A549 (cell line): ENCODE measurements at regions not wholly inside any gene's neighbourhood (a gene's known extent, or its start where the extent isn't known, plus 50 kb on each side); places are given as distances from the start of the nearest gene placed in this dataset.

Experiments
- ATAC-seq, 2 experiments: fragments of 200-7000 bp in 1 of 2; fragments of >200 bp in 1 of 2; cut with Nextera tagmentation in 1 of 2; cut with Tn5 transposase in 1 of 2; 3 replicates each; pipeline versions ENCODE4 v1.8.0 to v1.9.1; 2018 to 2020; ENCODE audit warnings: mild to moderate bottlenecking in 1 of 2, moderate library complexity in 1 of 2
- CTCF ChIA-PET: fragments of 300-600 bp; sonication (Branson Sonifier 250); formaldehyde crosslinking; extraction: SDS; loops from one replicate; lab custom pipeline; 2021; ENCODE audit warnings: antibody characterized with exemption, inconsistent platforms; lab: Yijun Ruan, JAX
- POLR2A ChIA-PET: fragments of 350-600 bp; formaldehyde crosslinking; extraction: SDS; loops from one replicate; lab custom pipeline; 2021; ENCODE audit warnings: antibody characterized with exemption, inconsistent platforms; lab: Yijun Ruan, JAX
- DNase-seq, 2 experiments: peaks; one replicate each; pipeline versions ENCODE4 v3.0.0 to v3.0.0-alpha.2; 2011 to 2016; ENCODE audit warnings: low read depth in 1 of 2, low spot score in 1 of 2
- FAIRE-seq: peaks from 2 replicates; lab custom pipeline; 2011; peaks lifted over from hg19 to GRCh38; lab: Jason Lieb, UNC
- H3K27ac ChIP-seq, 2 experiments: fragments of >200 bp; sonication (Bioruptor Twin); formaldehyde crosslinking; 3 replicates each; pipeline ENCODE4 v1.5.1; 2016 to 2017
- H3K4me1 ChIP-seq: fragments of >200 bp; sonication (Bioruptor Twin); formaldehyde crosslinking; 3 replicates; pipeline ENCODE4 v1.6.1; 2016
- H3K4me2 ChIP-seq: fragments of >200 bp; sonication (Bioruptor Twin); formaldehyde crosslinking; 3 replicates; pipeline ENCODE4 v1.6.1; 2016
- H3K4me3 ChIP-seq: fragments of >200 bp; sonication (Bioruptor Twin); formaldehyde crosslinking; 3 replicates; pipeline ENCODE4 v1.5.1; 2016
- H3K9me3 ChIP-seq: fragments of >200 bp; sonication (Bioruptor Twin); formaldehyde crosslinking; 3 replicates; pipeline ENCODE4 v1.6.1; 2016
- BHLHE40 ChIP-seq: IDR thresholded peaks from 2 replicates; pipeline ENCODE4 v1.6.1; 2012; ENCODE audit warnings: low read depth, low read length, inconsistent platforms
- CEBPB ChIP-seq, 2 experiments: fragments of >200 bp in 1 of 2; sonication (Bioruptor Twin) in 1 of 2; formaldehyde crosslinking in 1 of 2; IDR thresholded peaks; 2 replicates each; pipeline ENCODE4 v1.6.1; 2012 to 2016
- FOXS1 ChIP-seq: fragments of 250-450 bp; sonication (Bioruptor Pico); IDR thresholded peaks from 2 replicates; pipeline ENCODE4 v1.5.0; 2020; ENCODE audit warnings: mild to moderate bottlenecking, moderate library complexity
- HEYL ChIP-seq: fragments of 250-450 bp; sonication (Bioruptor Pico); IDR thresholded peaks from 2 replicates; pipeline ENCODE4 v1.8.0; 2021; ENCODE audit warnings: mild to moderate bottlenecking, moderate library complexity
- KDM1A ChIP-seq: fragments of 200-600 bp; sonication (generic); IDR thresholded peaks from 2 replicates; pipeline ENCODE4 v1.6.1; 2016; ENCODE audit warnings: low read depth, mild to moderate bottlenecking
- KDM5A ChIP-seq: fragments of 200-600 bp; sonication (generic); IDR thresholded peaks from 2 replicates; pipeline ENCODE4 v1.6.1; 2016; ENCODE audit warnings: antibody characterized with exemption, mild to moderate bottlenecking
- NFE2L2 ChIP-seq: fragments of 150-350 bp; conservative IDR thresholded peaks from 2 replicates; pipeline ENCODE4 v1.6.1; 2014; ENCODE audit warnings: low read length
- RAD21 ChIP-seq, 2 experiments: fragments of >200 bp in 1 of 2; sonication (Bioruptor Twin) in 1 of 2; formaldehyde crosslinking in 1 of 2; IDR thresholded peaks in 1 of 2; conservative IDR thresholded peaks in 1 of 2; 2 replicates in 1 of 2; 3 replicates in 1 of 2; pipeline ENCODE4 v1.6.1; 2012 to 2018; ENCODE audit warnings: inconsistent platforms in 1 of 2
- RNF2 ChIP-seq: fragments of 200-600 bp; sonication (generic); IDR thresholded peaks from 2 replicates; pipeline ENCODE4 v1.6.1; 2016; ENCODE audit warnings: low read depth, mild to moderate bottlenecking, antibody characterized with exemption, moderate library complexity, borderline replicate concordance
- SMC3 ChIP-seq: fragments of >200 bp; sonication (Bioruptor Twin); formaldehyde crosslinking; IDR thresholded peaks from 3 replicates; pipeline ENCODE4 v1.6.1; 2018; ENCODE audit warnings: inconsistent platforms
- WGBS: methylation state at CpG from one replicate; pipeline ENCODE4 v1.1.6; 2017; ENCODE audit errors: missing lambda C conversion rate; 5-methylcytosine and 5-hydroxymethylcytosine counted together
- TF ChIP-seq, protein P1 (sequence below): fragments of 150-350 bp; IDR thresholded peaks from 2 replicates; pipeline ENCODE4 v1.6.1; 2014; ENCODE audit warnings: low read depth, mild to moderate bottlenecking, low read length
- TF ChIP-seq, protein P2 (sequence below): fragments of >200 bp; sonication (Bioruptor Twin); formaldehyde crosslinking; IDR thresholded peaks from 3 replicates; pipeline ENCODE4 v1.6.1; 2016
- TF ChIP-seq, protein P3 (sequence below): fragments of >200 bp; sonication (Bioruptor Twin); formaldehyde crosslinking; IDR thresholded peaks from 3 replicates; pipeline ENCODE4 v1.5.1; 2016
- TF ChIP-seq, protein P4 (sequence below): fragments of 200-600 bp; sonication (generic); IDR thresholded peaks from 2 replicates; pipeline ENCODE4 v1.6.1; 2016; ENCODE audit warnings: antibody characterized with exemption, mild to moderate bottlenecking, moderate library complexity

DNA sequence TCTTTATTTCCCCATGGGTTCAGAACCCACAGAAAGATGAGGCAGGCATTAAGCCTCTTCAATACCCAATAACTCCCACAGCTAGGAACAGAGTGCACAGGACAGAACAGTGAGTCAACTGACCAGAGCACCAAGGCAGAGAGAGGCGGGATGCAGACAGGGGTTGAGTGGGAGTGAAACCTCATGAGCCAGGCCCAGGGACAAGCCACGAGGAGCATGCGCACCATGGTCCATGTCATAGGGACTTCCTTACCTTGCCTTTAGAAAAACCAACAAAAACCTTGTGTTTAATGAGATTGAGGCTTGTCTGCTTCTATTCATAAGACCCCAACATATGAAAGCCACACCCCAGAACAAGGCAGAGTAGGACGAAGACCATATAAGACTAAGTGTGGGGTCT lies 330.6 kb downstream of the DEPDC1B start:
- H3K4me2 ChIP-seq, result no peak overlapping the region
- CTCF ChIA-PET, result no interaction called here
- TF ChIP-seq CEBPB (IDR thresholded peaks at IDR 0.05), result no peak
- TF ChIP-seq KDM1A, result no peak
- no peak for TF ChIP-seq BHLHE40
- TF ChIP-seq RNF2, result no peak
- no peak for TF ChIP-seq FOXS1 (CRISPR knock-in tag)

DNA sequence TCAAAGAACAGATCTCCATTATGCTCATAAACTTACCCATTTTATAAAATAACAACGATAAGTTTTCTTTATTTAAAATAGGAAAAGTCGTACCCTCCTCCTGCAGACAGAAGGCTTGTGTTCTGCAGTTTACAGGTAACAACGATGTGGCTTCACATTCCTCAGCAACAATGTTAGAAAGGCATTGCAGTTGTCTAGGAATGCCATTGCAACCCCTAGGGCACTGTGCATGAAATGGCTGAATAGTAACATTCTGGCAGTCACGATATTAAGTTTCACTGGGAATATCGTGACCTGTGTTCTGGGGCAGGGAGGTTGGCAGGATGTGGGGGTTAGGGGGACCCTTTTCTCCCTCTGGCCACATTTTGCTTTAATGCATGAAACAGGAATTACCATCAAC lies 331.9 kb downstream of the DEPDC1B start:
- no peak for TF ChIP-seq NFE2L2
- TF ChIP-seq HEYL (CRISPR knock-in tag), result no peak
- ATAC-seq, result no peak
- no peak for DNase-seq
- WGBS, result 64% methylated on average over 5 of the region's 5 CpGs
- no peak for FAIRE-seq
- POLR2A ChIA-PET, result no interaction called here
- H3K27ac ChIP-seq, result no peak overlapping the region
- H3K9me3 ChIP-seq, result no peaks in the 10 kb centered on the region
- CTCF ChIA-PET, result interaction anchor here (1.1 kb wide), 1 partner anchor 558 kb away, joined by 3 read pairs; no protein-coding TSS in a partner anchor
- H3K4me3 ChIP-seq, result no peak overlapping the region
- H3K4me2 ChIP-seq, result no peak overlapping the region
- peaks cover 19% of the 10 kb centered on the region for H3K4me1 ChIP-seq

More for the DNA sequence above, 330.6 kb downstream of the DEPDC1B start:
- POLR2A ChIA-PET, result no interaction called here
- ATAC-seq, result no peak
- no peak for DNase-seq
- no peak for FAIRE-seq
- WGBS, result 76% methylated on average over 4 of the region's 4 CpGs
- Histone ChIP-seq H3K4me3 (no peak overlapping the region), H3K9me3 (no peaks in the 10 kb centered on the region), H3K27ac (no peak overlapping the region), H3K4me1 (peaks cover 22% of the 10 kb centered on the region)

DNA sequence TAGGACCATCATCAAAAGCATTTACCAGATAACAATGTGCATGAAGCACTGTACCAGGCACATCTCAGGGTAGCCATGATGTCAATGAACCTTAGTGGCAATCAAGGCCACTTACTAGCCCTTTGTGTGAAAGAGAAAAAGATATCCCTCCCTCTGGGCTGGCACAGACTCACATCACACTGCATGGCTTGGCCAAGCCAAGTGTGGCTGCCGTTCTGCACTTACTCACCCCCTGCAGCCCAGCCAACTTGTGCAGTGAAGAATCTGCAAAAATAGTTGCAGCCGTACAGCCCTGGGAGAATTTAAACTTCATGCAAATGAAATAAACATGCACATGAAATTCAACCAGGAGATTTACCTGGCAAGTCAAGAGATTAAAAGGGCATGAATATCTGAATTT lies 333.5 kb downstream of the DEPDC1B start:
- ChIA-PET CTCF (no interaction called here), POLR2A (no interaction called here)
- Histone ChIP-seq H3K4me1 (peaks cover 18% of the 10 kb centered on the region; the same call in 2 of the 3 replicates), H3K4me3 (no peak overlapping the region), H3K4me2 (no peak overlapping the region), H3K9me3 (no peaks in the 10 kb centered on the region), H3K27ac (no peak overlapping the region)
- ATAC-seq (no peak), FAIRE-seq (no peak), DNase-seq (no peak)
- TF ChIP-seq, protein P1, sequence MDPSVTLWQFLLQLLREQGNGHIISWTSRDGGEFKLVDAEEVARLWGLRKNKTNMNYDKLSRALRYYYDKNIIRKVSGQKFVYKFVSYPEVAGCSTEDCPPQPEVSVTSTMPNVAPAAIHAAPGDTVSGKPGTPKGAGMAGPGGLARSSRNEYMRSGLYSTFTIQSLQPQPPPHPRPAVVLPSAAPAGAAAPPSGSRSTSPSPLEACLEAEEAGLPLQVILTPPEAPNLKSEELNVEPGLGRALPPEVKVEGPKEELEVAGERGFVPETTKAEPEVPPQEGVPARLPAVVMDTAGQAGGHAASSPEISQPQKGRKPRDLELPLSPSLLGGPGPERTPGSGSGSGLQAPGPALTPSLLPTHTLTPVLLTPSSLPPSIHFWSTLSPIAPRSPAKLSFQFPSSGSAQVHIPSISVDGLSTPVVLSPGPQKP, result no peak
- TF ChIP-seq RAD21 (conservative IDR thresholded peaks at IDR 0.05 in 1 of 2, IDR thresholded peaks at IDR 0.05 in 1 of 2) (no peak), KDM5A (no peak), NFE2L2 (no peak), SMC3 (no peak)
- TF ChIP-seq, protein P2, sequence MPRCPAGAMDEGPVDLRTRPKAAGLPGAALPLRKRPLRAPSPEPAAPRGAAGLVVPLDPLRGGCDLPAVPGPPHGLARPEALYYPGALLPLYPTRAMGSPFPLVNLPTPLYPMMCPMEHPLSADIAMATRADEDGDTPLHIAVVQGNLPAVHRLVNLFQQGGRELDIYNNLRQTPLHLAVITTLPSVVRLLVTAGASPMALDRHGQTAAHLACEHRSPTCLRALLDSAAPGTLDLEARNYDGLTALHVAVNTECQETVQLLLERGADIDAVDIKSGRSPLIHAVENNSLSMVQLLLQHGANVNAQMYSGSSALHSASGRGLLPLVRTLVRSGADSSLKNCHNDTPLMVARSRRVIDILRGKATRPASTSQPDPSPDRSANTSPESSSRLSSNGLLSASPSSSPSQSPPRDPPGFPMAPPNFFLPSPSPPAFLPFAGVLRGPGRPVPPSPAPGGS, result no peak
- TF ChIP-seq, protein P3, sequence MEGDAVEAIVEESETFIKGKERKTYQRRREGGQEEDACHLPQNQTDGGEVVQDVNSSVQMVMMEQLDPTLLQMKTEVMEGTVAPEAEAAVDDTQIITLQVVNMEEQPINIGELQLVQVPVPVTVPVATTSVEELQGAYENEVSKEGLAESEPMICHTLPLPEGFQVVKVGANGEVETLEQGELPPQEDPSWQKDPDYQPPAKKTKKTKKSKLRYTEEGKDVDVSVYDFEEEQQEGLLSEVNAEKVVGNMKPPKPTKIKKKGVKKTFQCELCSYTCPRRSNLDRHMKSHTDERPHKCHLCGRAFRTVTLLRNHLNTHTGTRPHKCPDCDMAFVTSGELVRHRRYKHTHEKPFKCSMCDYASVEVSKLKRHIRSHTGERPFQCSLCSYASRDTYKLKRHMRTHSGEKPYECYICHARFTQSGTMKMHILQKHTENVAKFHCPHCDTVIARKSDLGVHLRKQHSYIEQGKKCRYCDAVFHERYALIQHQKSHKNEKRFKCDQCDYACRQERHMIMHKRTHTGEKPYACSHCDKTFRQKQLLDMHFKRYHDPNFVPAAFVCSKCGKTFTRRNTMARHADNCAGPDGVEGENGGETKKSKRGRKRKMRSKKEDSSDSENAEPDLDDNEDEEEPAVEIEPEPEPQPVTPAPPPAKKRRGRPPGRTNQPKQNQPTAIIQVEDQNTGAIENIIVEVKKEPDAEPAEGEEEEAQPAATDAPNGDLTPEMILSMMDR, result no peak
- TF ChIP-seq, protein P4, sequence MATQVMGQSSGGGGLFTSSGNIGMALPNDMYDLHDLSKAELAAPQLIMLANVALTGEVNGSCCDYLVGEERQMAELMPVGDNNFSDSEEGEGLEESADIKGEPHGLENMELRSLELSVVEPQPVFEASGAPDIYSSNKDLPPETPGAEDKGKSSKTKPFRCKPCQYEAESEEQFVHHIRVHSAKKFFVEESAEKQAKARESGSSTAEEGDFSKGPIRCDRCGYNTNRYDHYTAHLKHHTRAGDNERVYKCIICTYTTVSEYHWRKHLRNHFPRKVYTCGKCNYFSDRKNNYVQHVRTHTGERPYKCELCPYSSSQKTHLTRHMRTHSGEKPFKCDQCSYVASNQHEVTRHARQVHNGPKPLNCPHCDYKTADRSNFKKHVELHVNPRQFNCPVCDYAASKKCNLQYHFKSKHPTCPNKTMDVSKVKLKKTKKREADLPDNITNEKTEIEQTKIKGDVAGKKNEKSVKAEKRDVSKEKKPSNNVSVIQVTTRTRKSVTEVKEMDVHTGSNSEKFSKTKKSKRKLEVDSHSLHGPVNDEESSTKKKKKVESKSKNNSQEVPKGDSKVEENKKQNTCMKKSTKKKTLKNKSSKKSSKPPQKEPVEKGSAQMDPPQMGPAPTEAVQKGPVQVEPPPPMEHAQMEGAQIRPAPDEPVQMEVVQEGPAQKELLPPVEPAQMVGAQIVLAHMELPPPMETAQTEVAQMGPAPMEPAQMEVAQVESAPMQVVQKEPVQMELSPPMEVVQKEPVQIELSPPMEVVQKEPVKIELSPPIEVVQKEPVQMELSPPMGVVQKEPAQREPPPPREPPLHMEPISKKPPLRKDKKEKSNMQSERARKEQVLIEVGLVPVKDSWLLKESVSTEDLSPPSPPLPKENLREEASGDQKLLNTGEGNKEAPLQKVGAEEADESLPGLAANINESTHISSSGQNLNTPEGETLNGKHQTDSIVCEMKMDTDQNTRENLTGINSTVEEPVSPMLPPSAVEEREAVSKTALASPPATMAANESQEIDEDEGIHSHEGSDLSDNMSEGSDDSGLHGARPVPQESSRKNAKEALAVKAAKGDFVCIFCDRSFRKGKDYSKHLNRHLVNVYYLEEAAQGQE, result no peak
- WGBS, result 33% methylated on average over 2 of the region's 2 CpGs
